ENCODE measurements at regions not wholly inside any gene's neighbourhood (a gene's known extent, or its start where the extent isn't known, plus 50 kb on each side); places are given as distances from the start of the nearest gene placed in this dataset.
"Not testable (repeated sequence)": the region's sequence is repeated elsewhere in the genome, so short reads cannot be mapped to it uniquely, and the experiment has no call there.

- not testable (repeated sequence) for H3K4me1 Mint-ChIP-seq; H3K36me3 Mint-ChIP-seq (ENCODE audit: low read depth); H3K4me3 Mint-ChIP-seq; ATAC-seq (replicated peaks); H3K27ac Mint-ChIP-seq; H3K27me3 Mint-ChIP-seq; H3K9me3 Mint-ChIP-seq
These were observed 59.0 kb upstream of the PARP8 start for GRCh38 chr5:50607456-50607855.

GRCh38 chr5:50607953-50608705 lies 58.3 kb upstream of the PARP8 start:
- H3K27me3 Mint-ChIP-seq; H3K4me3 Mint-ChIP-seq; H3K4me1 Mint-ChIP-seq; H3K27ac Mint-ChIP-seq; H3K36me3 Mint-ChIP-seq (ENCODE audit: low read depth); H3K9me3 Mint-ChIP-seq; ATAC-seq (replicated peaks): not testable (repeated sequence)

GRCh38 chr5:50613057-50613456 lies 53.4 kb upstream of the PARP8 start:
- H3K27ac Mint-ChIP-seq; H3K4me3 Mint-ChIP-seq; H3K9me3 Mint-ChIP-seq; H3K27me3 Mint-ChIP-seq; H3K36me3 Mint-ChIP-seq (ENCODE audit: low read depth); H3K4me1 Mint-ChIP-seq; ATAC-seq (replicated peaks): not testable (repeated sequence)

Data from activated T-helper 17 cell treated with anti-CD3 and anti-CD28 coated beads, Interleukin-2, amount 50 U/mL, for 72 hours (primary cell).